HEK293 (cell line): ENCODE measurements at regions not wholly inside any gene's neighbourhood (a gene's known extent, or its start where the extent isn't known, plus 50 kb on each side); places are given as distances from the start of the nearest gene placed in this dataset.

ENCODE experiments used
- ATF2 ChIP-seq: fragments of 450-650 bp; formaldehyde crosslinking; IDR thresholded peaks from 2 replicates; pipeline ENCODE4 v1.5.1; 2016; ENCODE audit warnings: missing biosample characterization, missing genetic modification characterization, low read depth
- BCL11A ChIP-seq: fragments of 450-650 bp; formaldehyde crosslinking; IDR thresholded peaks from 2 replicates; pipeline ENCODE4 v1.5.1; 2016; ENCODE audit warnings: low read depth, missing biosample characterization, missing genetic modification characterization
- CTCF ChIP-seq: fragments of 450-650 bp; formaldehyde crosslinking; IDR thresholded peaks from 2 replicates; pipeline ENCODE4 v1.5.1; 2016; ENCODE audit warnings: missing biosample characterization, missing genetic modification characterization
- ZNF24 ChIP-seq: fragments of 450-650 bp; formaldehyde crosslinking; IDR thresholded peaks from 2 replicates; pipeline ENCODE4 v1.5.1; 2016; ENCODE audit warnings: missing biosample characterization, missing genetic modification characterization
- ZNF280C ChIP-seq: fragments of 450-650 bp; formaldehyde crosslinking; IDR thresholded peaks from 2 replicates; pipeline ENCODE4 v1.5.1; 2016; ENCODE audit warnings: missing biosample characterization, missing genetic modification characterization
- ZNF473 ChIP-seq: fragments of 450-650 bp; formaldehyde crosslinking; IDR thresholded peaks from 2 replicates; pipeline ENCODE4 v1.5.1; 2017; ENCODE audit warnings: missing biosample characterization, missing genetic modification characterization
- ZNF76 ChIP-seq: fragments of 450-650 bp; formaldehyde crosslinking; IDR thresholded peaks from 2 replicates; pipeline ENCODE4; 2016; ENCODE audit warnings: low read depth, missing biosample characterization, missing genetic modification characterization, borderline replicate concordance

GRCh38 chr6:115870464-115870863 lies 190.2 kb downstream of the FRK start:
- TF ChIP-seq BCL11A (tag by site-specific recombination) (no peak), ZNF24 (tag by site-specific recombination) (no peak), ZNF473 (tag by site-specific recombination) (no peak), ATF2 (no peak), ZNF280C (no peak), CTCF (tag by site-specific recombination) (no peak), ZNF76 (tag by site-specific recombination) (no peak)
